Adrenal gland (tissue), 5 donors: ENCODE measurements at regions not wholly inside any gene's neighbourhood (a gene's known extent, or its start where the extent isn't known, plus 50 kb on each side); places are given as distances from the start of the nearest gene placed in this dataset.

Source experiments
- CTCF ChIP-seq, 6 experiments: fragments of 450-650 bp in 4 of 6; fragments of 200-600 bp in 2 of 6; sonication (generic) in 1 of 6; IDR thresholded peaks; 1 replicate in 5 of 6; 2 replicates in 1 of 6; pipeline versions ENCODE4 v1.5.1 to v1.8.0; 2016 to 2021; ENCODE audit warnings: antibody characterized with exemption in 6 of 6, mild to moderate bottlenecking in 2 of 6, moderate library complexity in 1 of 6
- POLR2A ChIP-seq, 2 donors: fragments of 450-650 bp; IDR thresholded peaks; one replicate each; pipeline ENCODE4 v1.6.1; 2017; ENCODE audit warnings: antibody characterized with exemption in 2 of 2, mild to moderate bottlenecking in 2 of 2, moderate library complexity in 1 of 2
- donor health status: DM: no; HTN: no; CAD: no.

GRCh38 chr14:97120611-97121031 is 323.4 kb downstream of the VRK1 start:
- TF ChIP-seq CTCF (IDR thresholded peaks at IDR 0.05) = no peak
- no peak for TF ChIP-seq POLR2A (IDR thresholded peaks at IDR 0.05)
